ENCODE measurements at regions not wholly inside any gene's neighbourhood (a gene's known extent, or its start where the extent isn't known, plus 50 kb on each side); places are given as distances from the start of the nearest gene placed in this dataset.

DNA sequence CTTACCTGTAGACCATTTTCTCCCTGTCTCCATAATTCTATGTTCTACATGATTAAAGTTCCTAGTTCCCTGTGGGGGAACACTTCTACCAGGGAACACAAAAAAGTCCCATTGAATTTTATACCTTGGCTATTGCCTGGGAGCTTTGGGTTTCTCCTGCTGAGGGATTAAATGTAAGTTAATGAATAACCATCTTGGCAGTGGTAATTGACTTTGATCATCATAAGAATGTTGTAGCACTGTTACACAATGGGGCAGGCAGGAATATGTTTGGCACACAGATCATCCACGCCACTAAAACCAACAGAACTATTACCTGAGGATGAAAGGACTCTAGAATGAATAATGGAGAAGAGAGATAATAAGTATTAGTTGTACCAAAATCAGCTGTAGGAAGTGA is 1106.2 kb upstream of the GJE1 start:
- WGBS, 4 donors = 77 to 95% (median 93%) methylated on average over 1 of the region's 1 CpG
- no peak for TF ChIP-seq POLR2A (IDR thresholded peaks at IDR 0.05)
- TF ChIP-seq, protein P1, sequence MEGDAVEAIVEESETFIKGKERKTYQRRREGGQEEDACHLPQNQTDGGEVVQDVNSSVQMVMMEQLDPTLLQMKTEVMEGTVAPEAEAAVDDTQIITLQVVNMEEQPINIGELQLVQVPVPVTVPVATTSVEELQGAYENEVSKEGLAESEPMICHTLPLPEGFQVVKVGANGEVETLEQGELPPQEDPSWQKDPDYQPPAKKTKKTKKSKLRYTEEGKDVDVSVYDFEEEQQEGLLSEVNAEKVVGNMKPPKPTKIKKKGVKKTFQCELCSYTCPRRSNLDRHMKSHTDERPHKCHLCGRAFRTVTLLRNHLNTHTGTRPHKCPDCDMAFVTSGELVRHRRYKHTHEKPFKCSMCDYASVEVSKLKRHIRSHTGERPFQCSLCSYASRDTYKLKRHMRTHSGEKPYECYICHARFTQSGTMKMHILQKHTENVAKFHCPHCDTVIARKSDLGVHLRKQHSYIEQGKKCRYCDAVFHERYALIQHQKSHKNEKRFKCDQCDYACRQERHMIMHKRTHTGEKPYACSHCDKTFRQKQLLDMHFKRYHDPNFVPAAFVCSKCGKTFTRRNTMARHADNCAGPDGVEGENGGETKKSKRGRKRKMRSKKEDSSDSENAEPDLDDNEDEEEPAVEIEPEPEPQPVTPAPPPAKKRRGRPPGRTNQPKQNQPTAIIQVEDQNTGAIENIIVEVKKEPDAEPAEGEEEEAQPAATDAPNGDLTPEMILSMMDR (IDR thresholded peaks at IDR 0.05) = no peak

DNA sequence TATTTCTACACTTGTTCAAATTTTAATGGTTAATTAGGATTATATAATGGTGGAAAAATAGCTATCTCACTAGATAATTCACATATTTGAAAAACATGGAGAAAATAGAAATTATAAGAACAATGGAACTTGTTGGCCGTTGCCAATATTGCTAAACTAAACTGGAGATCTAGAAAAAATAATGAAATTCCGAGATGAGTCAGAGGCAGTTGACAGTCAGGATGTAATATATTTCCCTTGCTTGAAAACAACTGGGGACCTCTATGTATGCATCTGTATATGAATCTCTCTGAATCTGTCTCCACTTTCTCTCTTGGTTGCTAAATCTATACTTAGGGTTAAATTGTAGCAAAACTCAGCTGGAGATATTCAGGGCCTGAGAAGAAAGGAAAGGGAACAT is 1108.2 kb upstream of the GJE1 start:
- Histone ChIP-seq H3K9me3 (replicated peaks in 1 of 3) (no peaks in the 10 kb centered on the region), H3K4me3 (no peak overlapping the region), H3K36me3 (replicated peaks in 1 of 2) (no peaks in the 10 kb centered on the region), H3K27me3 (no peaks in the 10 kb centered on the region), H3K27ac (no peak overlapping the region), H3K4me1 (replicated peaks in 1 of 2) (no peaks in the 10 kb centered on the region)
- TF ChIP-seq, protein P1 (IDR thresholded peaks at IDR 0.05) = no peak
- TF ChIP-seq POLR2A (IDR thresholded peaks at IDR 0.05) = no peak
- DNase-seq = no peak
- WGBS, 4 donors = 74 to 85% (median 79%) methylated on average over 2 of the region's 2 CpGs
- intact Hi-C loops (cut with DNase I) = no loop called here

More for the DNA sequence above, 1106.2 kb upstream of the GJE1 start:
- Histone ChIP-seq H3K27ac (no peak overlapping the region), H3K27me3 (no peaks in the 10 kb centered on the region), H3K36me3 (replicated peaks in 1 of 2) (no peaks in the 10 kb centered on the region), H3K4me1 (replicated peaks in 1 of 2) (no peaks in the 10 kb centered on the region), H3K9me3 (replicated peaks in 1 of 3) (no peaks in the 10 kb centered on the region), H3K4me3 (no peak overlapping the region)
- DNase-seq = no peak
- intact Hi-C loops (cut with DNase I) = no loop called here

DNA sequence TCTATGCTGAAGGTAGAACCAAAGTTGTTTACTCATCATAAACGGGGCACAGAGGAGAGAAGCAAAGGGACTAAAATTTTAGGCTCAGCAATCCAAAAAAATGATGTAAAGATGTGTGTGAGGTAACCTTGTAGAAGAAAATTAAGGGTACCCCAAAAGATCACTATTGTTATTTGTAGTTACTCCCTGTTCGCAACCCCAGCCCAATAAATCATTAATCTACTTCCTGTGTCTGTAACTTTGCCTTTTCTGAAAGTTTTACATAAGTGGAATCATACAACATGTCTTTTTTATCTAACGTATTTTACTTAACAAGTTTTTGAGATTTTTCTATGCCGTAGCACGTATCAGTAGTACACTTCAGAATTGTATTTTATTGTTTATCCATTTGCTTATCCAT is 1114.8 kb upstream of the GJE1 start:
- H3K4me3 ChIP-seq = no peak overlapping the region
- H3K27ac ChIP-seq = no peak overlapping the region
- intact Hi-C loops (cut with DNase I) = no loop called here
- H3K27me3 ChIP-seq = no peaks in the 10 kb centered on the region
- 81 to 91% (median 87%) methylated on average over 5 of the region's 5 CpGs for WGBS, 4 donors
- TF ChIP-seq, protein P1 (IDR thresholded peaks at IDR 0.05) = no peak
- no peak for TF ChIP-seq POLR2A (IDR thresholded peaks at IDR 0.05)
- H3K36me3 ChIP-seq (replicated peaks in 1 of 2) = no peaks in the 10 kb centered on the region
- no peaks in the 10 kb centered on the region for H3K9me3 ChIP-seq (replicated peaks in 1 of 3)
- no peak for DNase-seq
- H3K4me1 ChIP-seq (replicated peaks in 1 of 2) = no peaks in the 10 kb centered on the region

DNA sequence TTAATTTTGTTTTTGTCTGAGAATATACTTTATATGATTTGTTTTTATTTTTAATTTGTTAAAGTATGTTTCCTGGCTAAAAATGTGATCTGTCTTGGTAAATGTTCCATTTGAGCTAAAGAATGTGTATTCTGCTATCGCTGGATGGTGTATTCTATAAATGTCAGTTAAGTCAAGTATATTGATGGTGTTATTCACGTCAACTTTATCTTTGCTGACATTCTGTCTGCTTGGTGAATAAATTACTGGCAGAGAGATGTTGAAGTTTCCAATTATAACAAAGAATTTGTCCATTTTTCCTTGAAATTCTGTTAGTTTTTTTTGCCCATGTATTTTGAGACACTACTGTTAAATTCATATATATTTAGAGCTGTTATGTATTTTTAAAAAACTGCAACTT is 1131.8 kb upstream of the GJE1 start:
- Histone ChIP-seq H3K4me1 (replicated peaks in 1 of 2) (no peaks in the 10 kb centered on the region), H3K27me3 (no peaks in the 10 kb centered on the region), H3K36me3 (replicated peaks in 1 of 2) (no peaks in the 10 kb centered on the region), H3K9me3 (replicated peaks in 1 of 3) (peaks cover 0 to 6% (median 0%) of the 10 kb centered on the region in 3 donors), H3K4me3 (no peak overlapping the region), H3K27ac (no peak overlapping the region)
- DNase-seq = no peak
- intact Hi-C loops (cut with DNase I) = no loop called here
- WGBS, 4 donors = 73 to 84% (median 78%) methylated on average over 2 of the region's 2 CpGs
- TF ChIP-seq POLR2A (IDR thresholded peaks at IDR 0.05) = no peak
- TF ChIP-seq, protein P1 (IDR thresholded peaks at IDR 0.05) = no peak
